ENCODE measurements at regions not wholly inside any gene's neighbourhood (a gene's known extent, or its start where the extent isn't known, plus 50 kb on each side); places are given as distances from the start of the nearest gene placed in this dataset.

- Histone ChIP-seq H3K27me3 (ENCODE audit: insufficient read depth, low read length) (no peaks in the 10 kb centered on the region), H3K36me3 (ENCODE audit: insufficient read depth, low read length) (no peaks in the 10 kb centered on the region), H3K4me3 (ENCODE audit: low read length in 2 of 2) (no peak overlapping the region), H3K4me1 (ENCODE audit: insufficient read depth, low read length) (no peaks in the 10 kb centered on the region), H3K9me3 (ENCODE audit: control insufficient read depth in 1 of 2, low read length in 2 of 2) (no peaks in the 10 kb centered on the region), H3K27ac (ENCODE audit: low read depth, low read length) (no peak overlapping the region)
- ChIA-PET CTCF (ENCODE audit: partially characterized antibody) (no interaction called here), POLR2A (ENCODE audit: partially characterized antibody) (no interaction called here)
- Mint-ChIP-seq H3K27me3 (no peaks in the 10 kb centered on the region), H3K36me3 (no peaks in the 10 kb centered on the region), H3K4me3 (no peak overlapping the region), H3K27ac (no peak overlapping the region), H3K9me3 (peaks cover 0 to 6% (median 0%) of the 10 kb centered on the region in 8 donors), H3K4me1 (no peaks in the 10 kb centered on the region)
- intact Hi-C loops (cut with micrococcal nuclease), result no loop called here
- no peak for DNase-seq
Observed at GRCh38 chr15:47461652-47462141, 255.6 kb upstream of the SEMA6D start.

GRCh38 chr15:47466357-47466756, 250.9 kb upstream of the SEMA6D start:
- no peaks in the 10 kb centered on the region for H3K4me1 ChIP-seq (ENCODE audit: insufficient read depth, low read length)
- ChIA-PET POLR2A (ENCODE audit: partially characterized antibody) (no interaction called here), CTCF (ENCODE audit: partially characterized antibody) (no interaction called here)
- H3K27ac ChIP-seq (ENCODE audit: low read depth, low read length), result no peak overlapping the region
- H3K27me3 Mint-ChIP-seq, result no peaks in the 10 kb centered on the region
- no peaks in the 10 kb centered on the region for H3K36me3 Mint-ChIP-seq
- H3K27ac Mint-ChIP-seq, result no peak overlapping the region
- H3K9me3 Mint-ChIP-seq, result peaks cover 0 to 4% (median 0%) of the 10 kb centered on the region in 8 donors
- no peak overlapping the region for H3K4me3 Mint-ChIP-seq
- H3K36me3 ChIP-seq (ENCODE audit: insufficient read depth, low read length), result no peaks in the 10 kb centered on the region
- H3K27me3 ChIP-seq (ENCODE audit: insufficient read depth, low read length), result no peaks in the 10 kb centered on the region
- H3K4me1 Mint-ChIP-seq, result no peaks in the 10 kb centered on the region
- intact Hi-C loops (cut with micrococcal nuclease), result no loop called here
- DNase-seq, result no peak
- no peak overlapping the region for H3K4me3 ChIP-seq (ENCODE audit: low read length in 2 of 2)
- no peaks in the 10 kb centered on the region for H3K9me3 ChIP-seq (ENCODE audit: control insufficient read depth in 1 of 2, low read length in 2 of 2)

- Mint-ChIP-seq H3K4me1 (no peaks in the 10 kb centered on the region), H3K4me3 (no peak overlapping the region), H3K27me3 (no peaks in the 10 kb centered on the region), H3K9me3 (peaks cover 0 to 9% (median 3%) of the 10 kb centered on the region in 8 donors), H3K27ac (no peak overlapping the region), H3K36me3 (no peaks in the 10 kb centered on the region)
- H3K27me3 ChIP-seq (ENCODE audit: insufficient read depth, low read length), result no peaks in the 10 kb centered on the region
- no peak for DNase-seq
- no peak overlapping the region for H3K27ac ChIP-seq (ENCODE audit: low read depth, low read length)
- no peak overlapping the region for H3K4me3 ChIP-seq (ENCODE audit: low read length in 2 of 2)
- H3K9me3 ChIP-seq (ENCODE audit: control insufficient read depth in 1 of 2, low read length in 2 of 2), result no peaks in the 10 kb centered on the region
- intact Hi-C loops (cut with micrococcal nuclease), result no loop called here
- H3K36me3 ChIP-seq (ENCODE audit: insufficient read depth, low read length), result no peaks in the 10 kb centered on the region
- no peaks in the 10 kb centered on the region for H3K4me1 ChIP-seq (ENCODE audit: insufficient read depth, low read length)
- ChIA-PET CTCF (ENCODE audit: partially characterized antibody) (no interaction called here), POLR2A (ENCODE audit: partially characterized antibody) (no interaction called here)
Observed at GRCh38 chr15:47470983-47471382, 246.3 kb upstream of the SEMA6D start.

- CTCF ChIA-PET (ENCODE audit: partially characterized antibody), result no interaction called here
- no peaks in the 10 kb centered on the region for H3K4me1 ChIP-seq (ENCODE audit: insufficient read depth, low read length)
- Mint-ChIP-seq H3K27ac (no peak overlapping the region), H3K4me3 (no peak overlapping the region), H3K27me3 (no peaks in the 10 kb centered on the region), H3K4me1 (no peaks in the 10 kb centered on the region), H3K36me3 (no peaks in the 10 kb centered on the region), H3K9me3 (peaks cover 0 to 9% (median 2%) of the 10 kb centered on the region in 8 donors)
- intact Hi-C loops (cut with micrococcal nuclease), result no loop called here
- POLR2A ChIA-PET (ENCODE audit: partially characterized antibody), result no interaction called here
- H3K27ac ChIP-seq (ENCODE audit: low read depth, low read length), result no peak overlapping the region
- H3K9me3 ChIP-seq (ENCODE audit: control insufficient read depth in 1 of 2, low read length in 2 of 2), result no peaks in the 10 kb centered on the region
- DNase-seq, result no peak
- H3K36me3 ChIP-seq (ENCODE audit: insufficient read depth, low read length), result no peaks in the 10 kb centered on the region
- H3K4me3 ChIP-seq (ENCODE audit: low read length in 2 of 2), result no peak overlapping the region
- H3K27me3 ChIP-seq (ENCODE audit: insufficient read depth, low read length), result no peaks in the 10 kb centered on the region
Observed at GRCh38 chr15:47473106-47473725, 244.1 kb upstream of the SEMA6D start.

- Mint-ChIP-seq H3K27ac (no peak overlapping the region), H3K36me3 (no peaks in the 10 kb centered on the region), H3K27me3 (no peaks in the 10 kb centered on the region), H3K9me3 (peaks cover 0 to 9% (median 2%) of the 10 kb centered on the region in 8 donors), H3K4me3 (no peak overlapping the region), H3K4me1 (no peaks in the 10 kb centered on the region)
- no peak overlapping the region for H3K27ac ChIP-seq (ENCODE audit: low read depth, low read length)
- no peaks in the 10 kb centered on the region for H3K9me3 ChIP-seq (ENCODE audit: control insufficient read depth in 1 of 2, low read length in 2 of 2)
- H3K4me3 ChIP-seq (ENCODE audit: low read length in 2 of 2), result no peak overlapping the region
- H3K27me3 ChIP-seq (ENCODE audit: insufficient read depth, low read length), result no peaks in the 10 kb centered on the region
- H3K36me3 ChIP-seq (ENCODE audit: insufficient read depth, low read length), result no peaks in the 10 kb centered on the region
- intact Hi-C loops (cut with micrococcal nuclease), result no loop called here
- POLR2A ChIA-PET (ENCODE audit: partially characterized antibody), result no interaction called here
- no peak for DNase-seq
- CTCF ChIA-PET (ENCODE audit: partially characterized antibody), result no interaction called here
- H3K4me1 ChIP-seq (ENCODE audit: insufficient read depth, low read length), result no peaks in the 10 kb centered on the region
Observed at GRCh38 chr15:47473832-47474231, 243.5 kb upstream of the SEMA6D start.

GRCh38 chr15:47475336-47475735, 242.0 kb upstream of the SEMA6D start:
- no peaks in the 10 kb centered on the region for H3K4me1 ChIP-seq (ENCODE audit: insufficient read depth, low read length)
- no peak overlapping the region for H3K4me3 ChIP-seq (ENCODE audit: low read length in 2 of 2)
- no peaks in the 10 kb centered on the region for H3K36me3 Mint-ChIP-seq
- no peaks in the 10 kb centered on the region for H3K36me3 ChIP-seq (ENCODE audit: insufficient read depth, low read length)
- H3K27ac Mint-ChIP-seq, result no peak overlapping the region
- no peaks in the 10 kb centered on the region for H3K9me3 ChIP-seq (ENCODE audit: control insufficient read depth in 1 of 2, low read length in 2 of 2)
- no peaks in the 10 kb centered on the region for H3K27me3 ChIP-seq (ENCODE audit: insufficient read depth, low read length)
- no peak overlapping the region for H3K4me3 Mint-ChIP-seq
- no peak overlapping the region for H3K27ac ChIP-seq (ENCODE audit: low read depth, low read length)
- no peak for DNase-seq
- intact Hi-C loops (cut with micrococcal nuclease), result no loop called here
- no peaks in the 10 kb centered on the region for H3K4me1 Mint-ChIP-seq
- peaks cover 0 to 9% (median 6%) of the 10 kb centered on the region in 8 donors for H3K9me3 Mint-ChIP-seq
- ChIA-PET CTCF (ENCODE audit: partially characterized antibody) (no interaction called here), POLR2A (ENCODE audit: partially characterized antibody) (no interaction called here)
- H3K27me3 Mint-ChIP-seq, result no peaks in the 10 kb centered on the region

- Mint-ChIP-seq H3K9me3 (peaks cover 0 to 9% (median 6%) of the 10 kb centered on the region in 8 donors), H3K27me3 (no peaks in the 10 kb centered on the region), H3K4me1 (no peaks in the 10 kb centered on the region), H3K36me3 (no peaks in the 10 kb centered on the region), H3K27ac (no peak overlapping the region), H3K4me3 (no peak overlapping the region)
- Histone ChIP-seq H3K36me3 (ENCODE audit: insufficient read depth, low read length) (no peaks in the 10 kb centered on the region), H3K27me3 (ENCODE audit: insufficient read depth, low read length) (no peaks in the 10 kb centered on the region), H3K4me3 (ENCODE audit: low read length in 2 of 2) (no peak overlapping the region), H3K9me3 (ENCODE audit: control insufficient read depth in 1 of 2, low read length in 2 of 2) (no peaks in the 10 kb centered on the region), H3K4me1 (ENCODE audit: insufficient read depth, low read length) (no peaks in the 10 kb centered on the region), H3K27ac (ENCODE audit: low read depth, low read length) (no peak overlapping the region)
- POLR2A ChIA-PET (ENCODE audit: partially characterized antibody), result no interaction called here
- intact Hi-C loops (cut with micrococcal nuclease), result no loop called here
- DNase-seq, result no peak
- CTCF ChIA-PET (ENCODE audit: partially characterized antibody), result no interaction called here
Observed at GRCh38 chr15:47477341-47477740, 240.0 kb upstream of the SEMA6D start.

- CTCF ChIA-PET (ENCODE audit: partially characterized antibody), result no interaction called here
- no peak overlapping the region for H3K27ac ChIP-seq (ENCODE audit: low read depth, low read length)
- no peaks in the 10 kb centered on the region for H3K27me3 ChIP-seq (ENCODE audit: insufficient read depth, low read length)
- POLR2A ChIA-PET (ENCODE audit: partially characterized antibody), result no interaction called here
- no peak overlapping the region for H3K27ac Mint-ChIP-seq
- no peaks in the 10 kb centered on the region for H3K9me3 ChIP-seq (ENCODE audit: control insufficient read depth in 1 of 2, low read length in 2 of 2)
- no peaks in the 10 kb centered on the region for H3K4me1 Mint-ChIP-seq
- H3K36me3 Mint-ChIP-seq, result no peaks in the 10 kb centered on the region
- H3K9me3 Mint-ChIP-seq, result peaks cover 0 to 9% (median 4%) of the 10 kb centered on the region in 8 donors
- H3K4me1 ChIP-seq (ENCODE audit: insufficient read depth, low read length), result no peaks in the 10 kb centered on the region
- H3K4me3 Mint-ChIP-seq, result no peak overlapping the region
- intact Hi-C loops (cut with micrococcal nuclease), result no loop called here
- no peak overlapping the region for H3K4me3 ChIP-seq (ENCODE audit: low read length in 2 of 2)
- no peaks in the 10 kb centered on the region for H3K27me3 Mint-ChIP-seq
- DNase-seq, result no peak
- no peaks in the 10 kb centered on the region for H3K36me3 ChIP-seq (ENCODE audit: insufficient read depth, low read length)
Observed at GRCh38 chr15:47484059-47484458, 233.2 kb upstream of the SEMA6D start.
